ENCODE measurements at regions not wholly inside any gene's neighbourhood (a gene's known extent, or its start where the extent isn't known, plus 50 kb on each side); places are given as distances from the start of the nearest gene placed in this dataset.
A peak's percentile ranks its signal among the peaks of the same experiment; 100 is the strongest.

DNA sequence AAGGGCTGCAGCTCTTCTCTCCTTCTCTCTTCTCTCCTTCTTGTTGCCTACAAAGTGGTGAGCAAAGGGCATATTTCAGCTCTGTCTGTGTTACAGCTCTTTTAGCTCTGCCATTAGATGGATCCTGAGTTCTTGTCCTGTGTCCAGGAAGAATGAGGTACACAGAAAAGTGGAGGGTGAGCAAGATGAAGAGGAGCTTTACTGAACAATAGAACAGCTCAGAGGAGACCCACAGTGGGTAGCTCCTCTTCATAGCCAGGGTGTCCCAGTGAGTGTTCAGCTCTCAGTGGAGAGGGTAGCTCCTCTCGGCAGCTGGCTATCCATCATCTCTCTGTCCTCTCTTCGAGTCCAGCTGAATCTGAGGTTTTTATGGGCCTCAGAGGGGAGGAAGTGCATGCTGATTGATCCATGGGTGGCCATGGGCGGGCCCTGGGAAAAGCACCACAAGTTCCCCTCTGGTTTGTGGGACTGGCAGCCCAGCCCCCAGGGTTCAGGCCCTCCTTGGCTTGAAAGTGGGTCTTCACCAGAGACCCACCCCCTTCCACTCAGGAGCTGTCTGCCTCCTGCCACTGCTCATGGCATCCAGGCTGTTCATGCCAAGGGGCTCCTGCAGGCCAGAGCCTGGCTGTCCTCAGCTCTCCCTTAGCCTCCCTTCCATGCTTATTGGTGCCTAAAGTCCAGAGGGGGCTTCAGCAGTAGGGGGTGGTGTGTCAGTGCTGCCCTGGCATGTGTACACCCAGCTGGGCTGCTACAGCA lies 109.1 kb upstream of the FAM180A start:
- POLR2A ChIA-PET: no interaction called here
- H3K27me3 ChIP-seq (ENCODE audit: control insufficient read depth, insufficient read depth, low read length): no peaks in the 10 kb centered on the region; the same call in 1 of the 2 replicates
- TF ChIP-seq, protein P1, sequence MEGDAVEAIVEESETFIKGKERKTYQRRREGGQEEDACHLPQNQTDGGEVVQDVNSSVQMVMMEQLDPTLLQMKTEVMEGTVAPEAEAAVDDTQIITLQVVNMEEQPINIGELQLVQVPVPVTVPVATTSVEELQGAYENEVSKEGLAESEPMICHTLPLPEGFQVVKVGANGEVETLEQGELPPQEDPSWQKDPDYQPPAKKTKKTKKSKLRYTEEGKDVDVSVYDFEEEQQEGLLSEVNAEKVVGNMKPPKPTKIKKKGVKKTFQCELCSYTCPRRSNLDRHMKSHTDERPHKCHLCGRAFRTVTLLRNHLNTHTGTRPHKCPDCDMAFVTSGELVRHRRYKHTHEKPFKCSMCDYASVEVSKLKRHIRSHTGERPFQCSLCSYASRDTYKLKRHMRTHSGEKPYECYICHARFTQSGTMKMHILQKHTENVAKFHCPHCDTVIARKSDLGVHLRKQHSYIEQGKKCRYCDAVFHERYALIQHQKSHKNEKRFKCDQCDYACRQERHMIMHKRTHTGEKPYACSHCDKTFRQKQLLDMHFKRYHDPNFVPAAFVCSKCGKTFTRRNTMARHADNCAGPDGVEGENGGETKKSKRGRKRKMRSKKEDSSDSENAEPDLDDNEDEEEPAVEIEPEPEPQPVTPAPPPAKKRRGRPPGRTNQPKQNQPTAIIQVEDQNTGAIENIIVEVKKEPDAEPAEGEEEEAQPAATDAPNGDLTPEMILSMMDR (IDR thresholded peaks at IDR 0.05; ENCODE audit: insufficient read depth, low read depth, low read length): no peak
- no peak for DNase-seq (ENCODE audit: low read depth)
- no peak overlapping the region for H3K4me3 ChIP-seq (ENCODE audit: low read depth, low read length)
- H3K36me3 ChIP-seq (ENCODE audit: control insufficient read depth, insufficient read depth, low read length): no peaks in the 10 kb centered on the region
- CTCF ChIA-PET: interaction anchor here (0.5 kb wide), 1 partner anchor 776 kb away, joined by 3 read pairs; no protein-coding TSS in a partner anchor

DNA sequence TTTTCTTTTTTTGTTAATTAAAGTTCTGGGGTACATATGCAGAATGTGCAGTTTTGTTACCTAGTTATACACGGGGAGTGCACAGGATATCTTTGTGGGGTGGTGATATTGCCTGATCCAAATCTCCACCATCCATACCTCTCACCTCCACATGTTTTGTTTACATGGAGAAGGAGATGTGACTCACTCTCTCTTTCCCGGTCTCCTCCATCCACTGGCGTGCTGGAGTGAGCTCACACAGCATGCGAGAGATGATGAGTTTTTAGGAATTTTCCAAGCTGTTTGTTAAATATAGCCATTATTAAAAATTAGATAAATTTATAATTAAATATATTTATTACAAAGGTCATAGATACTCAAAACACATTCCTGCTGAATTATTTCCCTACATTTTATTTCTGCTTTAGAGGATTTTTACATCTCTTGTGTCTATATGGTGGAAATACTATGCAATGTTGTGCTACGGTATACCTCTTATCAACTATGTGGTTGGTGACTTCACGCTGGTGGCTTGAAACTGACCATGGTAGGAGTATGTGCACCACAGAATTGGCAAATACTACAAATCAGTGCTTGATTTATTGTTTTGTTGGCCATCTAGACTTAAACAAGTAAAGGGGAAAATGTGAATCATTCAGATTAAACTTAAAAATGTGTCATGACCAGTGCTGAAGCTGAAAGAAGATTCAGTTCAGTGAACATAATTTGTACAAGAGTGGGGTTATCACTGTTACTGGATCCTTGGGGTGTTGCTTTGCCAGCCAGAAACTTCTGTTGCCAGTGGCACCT lies 107.9 kb upstream of the FAM180A start:
- CTCF ChIA-PET: no interaction called here
- H3K27me3 ChIP-seq (ENCODE audit: control insufficient read depth, insufficient read depth, low read length): no peaks in the 10 kb centered on the region; the same call in 1 of the 2 replicates
- DNase-seq (ENCODE audit: low read depth): no peak
- POLR2A ChIA-PET: no interaction called here
- H3K4me3 ChIP-seq (ENCODE audit: low read depth, low read length): no peak overlapping the region
- no peaks in the 10 kb centered on the region for H3K36me3 ChIP-seq (ENCODE audit: control insufficient read depth, insufficient read depth, low read length)
- TF ChIP-seq, protein P1 (IDR thresholded peaks at IDR 0.05; ENCODE audit: insufficient read depth, low read depth, low read length): no peak

DNA sequence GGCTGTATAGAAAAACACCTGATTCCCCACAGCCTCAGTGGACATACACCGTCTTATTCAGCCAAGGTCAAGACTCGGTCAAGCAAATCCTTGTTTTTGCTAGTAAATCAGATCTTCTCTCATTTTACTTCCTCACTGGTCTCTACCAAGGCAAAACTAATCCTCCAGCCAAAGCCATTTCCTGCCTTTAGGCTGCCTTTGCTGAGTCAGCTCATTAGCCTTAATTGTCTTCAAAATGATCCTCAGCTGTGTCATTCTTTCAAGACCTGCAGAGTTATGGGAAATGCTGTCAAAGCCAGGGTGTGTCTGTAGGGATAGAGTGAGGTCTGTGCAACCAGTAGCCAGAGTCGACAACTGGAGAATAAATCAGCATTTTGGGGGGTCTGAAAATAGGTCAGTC lies 107.2 kb upstream of the FAM180A start:
- CTCF ChIA-PET: interaction anchor here (0.6 kb wide), 1 partner anchor 124 kb away, joined by 3 read pairs; no protein-coding TSS in a partner anchor
- DNase-seq (ENCODE audit: low read depth): no peak
- POLR2A ChIA-PET: no interaction called here
- H3K36me3 ChIP-seq (ENCODE audit: control insufficient read depth, insufficient read depth, low read length): no peaks in the 10 kb centered on the region
- no peak overlapping the region for H3K4me3 ChIP-seq (ENCODE audit: low read depth, low read length)
- no peaks in the 10 kb centered on the region; the same call in 1 of the 2 replicates for H3K27me3 ChIP-seq (ENCODE audit: control insufficient read depth, insufficient read depth, low read length)
- TF ChIP-seq, protein P1 (IDR thresholded peaks at IDR 0.05; ENCODE audit: insufficient read depth, low read depth, low read length): no peak

DNA sequence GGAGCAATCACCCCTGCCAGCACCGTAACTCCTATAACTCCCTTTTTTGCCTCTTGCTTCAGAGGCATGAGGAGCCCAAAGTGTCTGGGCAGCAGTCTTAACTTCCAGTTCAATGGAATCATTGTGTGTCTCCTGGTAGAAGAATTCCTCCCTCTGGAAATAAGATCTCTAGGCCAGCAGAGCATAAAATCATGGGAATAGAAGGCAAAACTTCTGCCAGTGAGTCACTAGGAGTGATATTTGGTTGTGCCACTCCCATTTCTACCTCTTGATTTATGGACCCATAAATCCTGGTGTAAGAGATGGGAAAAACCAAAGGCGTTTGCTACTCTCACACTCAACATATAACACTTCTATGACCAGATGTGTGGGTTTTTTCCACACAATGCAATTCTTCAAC lies 104.9 kb upstream of the FAM180A start:
- Histone ChIP-seq H3K4me3 (ENCODE audit: low read depth, low read length) (no peak overlapping the region), H3K27me3 (ENCODE audit: control insufficient read depth, insufficient read depth, low read length) (no peaks in the 10 kb centered on the region; the same call in 1 of the 2 replicates), H3K36me3 (ENCODE audit: control insufficient read depth, insufficient read depth, low read length) (no peaks in the 10 kb centered on the region)
- TF ChIP-seq, protein P1 (IDR thresholded peaks at IDR 0.05; ENCODE audit: insufficient read depth, low read depth, low read length): no peak
- peak; percentile 18 for DNase-seq (ENCODE audit: low read depth)
- ChIA-PET CTCF (interaction anchor here (1.1 kb wide), 1 partner anchor 55 kb away, joined by 3 read pairs; no protein-coding TSS in a partner anchor), POLR2A (no interaction called here)

DNA sequence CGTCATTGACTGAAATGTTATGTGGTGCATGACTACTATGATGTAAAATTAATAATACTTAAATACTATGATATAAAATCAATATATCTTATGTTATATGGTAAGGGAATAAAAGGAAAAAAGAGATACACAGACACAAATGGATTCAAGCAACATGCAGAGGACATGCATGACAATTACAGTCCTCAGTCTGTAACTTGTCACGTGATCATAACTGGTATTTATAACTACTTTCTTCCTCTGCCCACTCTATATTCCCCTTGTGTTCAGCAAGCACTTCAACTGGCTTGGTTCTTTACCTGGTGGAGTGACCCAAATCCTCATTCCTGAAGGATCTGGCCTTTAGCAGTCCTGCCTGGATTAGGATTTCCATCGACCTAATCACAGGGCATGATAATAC lies 104.4 kb upstream of the FAM180A start:
- DNase-seq (ENCODE audit: low read depth): no peak
- Histone ChIP-seq H3K4me3 (ENCODE audit: low read depth, low read length) (no peak overlapping the region), H3K27me3 (ENCODE audit: control insufficient read depth, insufficient read depth, low read length) (no peaks in the 10 kb centered on the region; the same call in 1 of the 2 replicates), H3K36me3 (ENCODE audit: control insufficient read depth, insufficient read depth, low read length) (no peaks in the 10 kb centered on the region)
- CTCF ChIA-PET: no interaction called here
- TF ChIP-seq, protein P1 (IDR thresholded peaks at IDR 0.05; ENCODE audit: insufficient read depth, low read depth, low read length): no peak
- POLR2A ChIA-PET: no interaction called here

Measured in BJ (cell line).